HFFc6 (cell line): ENCODE measurements at regions not wholly inside any gene's neighbourhood (a gene's known extent, or its start where the extent isn't known, plus 50 kb on each side); places are given as distances from the start of the nearest gene placed in this dataset.

ENCODE experiments used
- DNase-seq: peaks from one replicate; pipeline ENCODE4 v3.0.0-alpha.2; 2018
- H3K27ac Mint-ChIP-seq: 2 replicates; pipeline ENCODE4 v1.8.0; 2020; ENCODE audit warnings: mild to moderate bottlenecking, mixed read lengths
- H3K27me3 Mint-ChIP-seq: 2 replicates; pipeline ENCODE4 v1.8.0; 2021; ENCODE audit warnings: mild to moderate bottlenecking, moderate library complexity, mixed read lengths; ENCODE audit not compliant: insufficient read depth
- H3K36me3 Mint-ChIP-seq: 2 replicates; pipeline ENCODE4 v1.8.0; 2021; ENCODE audit warnings: low read depth, mixed read lengths
- H3K4me1 Mint-ChIP-seq: 2 replicates; pipeline ENCODE4 v1.8.0; 2020; ENCODE audit warnings: low read depth, mixed read lengths
- H3K4me3 Mint-ChIP-seq: 2 replicates; pipeline ENCODE4 v1.8.0; 2020; ENCODE audit warnings: mild to moderate bottlenecking, moderate library complexity, mixed read lengths
- H3K9me3 Mint-ChIP-seq: 2 replicates; pipeline ENCODE4 v1.8.0; 2020; ENCODE audit warnings: mild to moderate bottlenecking, mixed read lengths
- TF ChIP-seq, protein P1 (sequence below): fragments of 200-600 bp; sonication (generic); IDR thresholded peaks from 2 replicates; pipeline ENCODE4 v1.5.0; 2021; ENCODE audit warnings: antibody characterized with exemption, mild to moderate bottlenecking

DNA sequence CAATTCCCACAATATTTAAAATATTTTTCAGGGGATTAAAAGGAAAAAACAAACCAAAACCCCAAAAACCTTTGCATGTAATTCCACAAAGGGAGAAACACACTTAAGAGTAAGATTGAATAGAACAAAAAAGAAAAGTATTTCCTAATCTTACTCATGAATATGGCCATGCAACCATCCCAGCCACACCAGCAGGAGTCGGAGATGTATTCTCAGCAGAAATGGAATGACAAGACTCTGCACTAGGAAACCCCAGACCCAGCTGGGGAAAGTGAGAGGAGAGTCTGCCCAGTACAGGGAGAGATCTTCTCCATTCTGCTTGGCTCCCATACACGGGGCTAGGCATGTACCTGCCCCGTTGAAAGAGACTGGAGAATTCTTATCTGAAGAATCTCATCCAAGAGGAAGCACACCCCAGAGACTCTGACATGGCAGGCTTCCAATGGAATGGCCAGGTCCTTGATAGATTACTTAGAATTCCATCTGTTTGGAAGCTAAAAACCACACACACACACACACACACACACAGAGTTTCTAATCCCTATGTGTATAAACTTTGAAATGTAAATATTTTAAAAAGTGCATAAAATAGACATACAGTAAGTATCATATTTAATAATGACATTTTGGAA lies 118.8 kb downstream of the GADD45G start:
- H3K27me3 Mint-ChIP-seq: no peaks in the 10 kb centered on the region
- no peak overlapping the region for H3K27ac Mint-ChIP-seq
- peaks cover 23% of the 10 kb centered on the region for H3K9me3 Mint-ChIP-seq
- no peak overlapping the region for H3K4me3 Mint-ChIP-seq
- no peaks in the 10 kb centered on the region for H3K4me1 Mint-ChIP-seq
- TF ChIP-seq, protein P1, sequence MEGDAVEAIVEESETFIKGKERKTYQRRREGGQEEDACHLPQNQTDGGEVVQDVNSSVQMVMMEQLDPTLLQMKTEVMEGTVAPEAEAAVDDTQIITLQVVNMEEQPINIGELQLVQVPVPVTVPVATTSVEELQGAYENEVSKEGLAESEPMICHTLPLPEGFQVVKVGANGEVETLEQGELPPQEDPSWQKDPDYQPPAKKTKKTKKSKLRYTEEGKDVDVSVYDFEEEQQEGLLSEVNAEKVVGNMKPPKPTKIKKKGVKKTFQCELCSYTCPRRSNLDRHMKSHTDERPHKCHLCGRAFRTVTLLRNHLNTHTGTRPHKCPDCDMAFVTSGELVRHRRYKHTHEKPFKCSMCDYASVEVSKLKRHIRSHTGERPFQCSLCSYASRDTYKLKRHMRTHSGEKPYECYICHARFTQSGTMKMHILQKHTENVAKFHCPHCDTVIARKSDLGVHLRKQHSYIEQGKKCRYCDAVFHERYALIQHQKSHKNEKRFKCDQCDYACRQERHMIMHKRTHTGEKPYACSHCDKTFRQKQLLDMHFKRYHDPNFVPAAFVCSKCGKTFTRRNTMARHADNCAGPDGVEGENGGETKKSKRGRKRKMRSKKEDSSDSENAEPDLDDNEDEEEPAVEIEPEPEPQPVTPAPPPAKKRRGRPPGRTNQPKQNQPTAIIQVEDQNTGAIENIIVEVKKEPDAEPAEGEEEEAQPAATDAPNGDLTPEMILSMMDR: no peak
- DNase-seq: no peak
- H3K36me3 Mint-ChIP-seq: no peaks in the 10 kb centered on the region; the same call in 1 of the 2 replicates

DNA sequence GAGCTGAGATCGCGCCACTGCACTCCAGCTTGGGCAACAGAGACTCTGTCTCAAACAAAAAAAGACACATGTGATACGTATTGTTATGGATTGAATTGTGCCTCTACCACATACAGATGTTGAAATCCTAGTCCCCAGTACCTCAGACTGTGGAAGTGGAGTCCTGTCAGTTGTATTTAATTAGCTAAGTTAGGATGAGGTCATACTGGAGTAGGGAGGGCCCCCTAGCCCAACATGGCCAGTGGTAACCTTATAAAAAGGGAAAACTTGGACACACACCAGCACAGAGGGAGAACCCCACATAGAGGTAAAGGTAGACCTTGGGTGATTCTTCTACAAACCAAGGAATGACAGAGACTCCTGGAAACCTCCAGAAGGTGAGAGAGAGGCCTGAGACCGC lies 119.8 kb downstream of the GADD45G start:
- Mint-ChIP-seq H3K27ac (no peak overlapping the region), H3K36me3 (no peaks in the 10 kb centered on the region; the same call in 1 of the 2 replicates), H3K4me3 (no peak overlapping the region), H3K27me3 (no peaks in the 10 kb centered on the region), H3K4me1 (no peaks in the 10 kb centered on the region), H3K9me3 (peaks cover 23% of the 10 kb centered on the region)
- DNase-seq: no peak
- TF ChIP-seq, protein P1: no peak

DNA sequence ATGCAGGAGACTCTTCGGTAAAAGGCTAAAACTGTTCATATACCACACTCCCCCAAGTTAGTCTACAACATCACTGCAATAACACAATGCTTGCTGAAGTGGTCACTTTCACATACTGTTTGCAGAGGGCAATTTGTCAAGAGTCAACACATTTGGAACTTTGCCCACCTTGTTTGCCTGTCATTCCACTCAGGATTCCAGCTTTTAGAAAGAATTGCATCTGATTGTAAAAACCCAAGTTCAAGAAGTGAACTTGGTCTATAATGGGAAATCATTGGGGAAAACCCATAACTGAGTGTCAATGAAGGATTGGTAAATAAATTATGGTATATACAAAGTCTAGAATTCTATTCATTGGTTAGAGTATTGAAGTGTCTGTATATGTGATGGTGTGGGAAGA lies 120.5 kb downstream of the GADD45G start:
- Mint-ChIP-seq H3K9me3 (peaks cover 18% of the 10 kb centered on the region), H3K36me3 (no peaks in the 10 kb centered on the region; the same call in 1 of the 2 replicates), H3K27ac (no peak overlapping the region), H3K27me3 (no peaks in the 10 kb centered on the region), H3K4me1 (no peaks in the 10 kb centered on the region), H3K4me3 (no peak overlapping the region)
- DNase-seq: no peak
- TF ChIP-seq, protein P1: no peak

DNA sequence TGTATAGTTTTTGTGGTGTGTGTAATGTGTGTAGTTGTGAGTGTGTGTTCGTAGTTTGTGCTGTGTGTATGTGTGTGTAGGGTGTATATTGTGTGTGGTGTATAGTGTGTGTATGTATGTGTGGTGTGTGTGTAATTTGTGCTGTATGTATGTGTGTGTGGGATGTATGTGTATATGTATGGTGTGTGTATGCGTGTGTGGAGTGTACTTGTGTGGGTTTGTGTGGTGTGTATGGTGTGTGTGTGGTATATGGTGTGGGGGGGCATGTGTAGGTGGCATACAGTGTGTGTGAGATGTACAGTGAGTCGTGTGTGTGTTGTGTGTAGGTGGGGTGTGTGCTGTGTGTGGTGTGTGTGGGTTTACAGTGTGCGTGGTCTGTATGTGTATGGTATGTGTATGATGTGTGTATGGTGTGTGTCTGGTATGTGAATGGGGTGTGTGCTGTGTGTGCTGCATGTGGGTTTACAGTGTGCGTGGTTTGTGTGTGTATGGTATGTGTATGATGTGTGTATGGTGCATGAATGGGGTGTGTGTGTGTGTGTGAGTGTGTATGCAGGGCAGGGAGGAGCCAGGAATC lies 125.2 kb downstream of the GADD45G start:
- Mint-ChIP-seq H3K4me3 (no peak overlapping the region), H3K27me3 (no peaks in the 10 kb centered on the region; the same call in 1 of the 2 replicates), H3K27ac (no peak overlapping the region), H3K9me3 (peaks cover 16% of the 10 kb centered on the region), H3K36me3 (no peaks in the 10 kb centered on the region), H3K4me1 (no peaks in the 10 kb centered on the region)
- TF ChIP-seq, protein P1: no peak
- DNase-seq: no peak

DNA sequence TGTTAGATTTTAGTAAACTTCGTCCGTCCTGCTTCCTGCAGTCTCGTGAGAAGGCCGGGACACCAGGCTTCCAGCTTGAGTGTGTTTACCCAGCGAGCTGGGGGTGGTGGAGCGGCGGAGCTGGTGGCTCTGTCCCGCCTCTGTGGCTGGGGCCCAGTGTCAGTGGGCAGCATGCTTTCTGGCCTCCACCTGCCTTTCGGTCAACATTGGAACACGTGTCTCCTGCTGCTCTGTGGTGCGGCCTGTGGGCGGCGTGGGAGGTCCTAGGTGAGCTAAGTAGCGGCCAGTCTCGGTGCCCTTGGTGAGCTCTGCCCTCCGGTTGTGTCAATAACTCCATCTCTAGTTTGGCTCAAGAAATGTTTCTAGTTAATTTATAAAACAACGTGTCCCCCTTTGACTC lies 125.9 kb downstream of the GADD45G start:
- no peak for DNase-seq
- no peaks in the 10 kb centered on the region for H3K4me1 Mint-ChIP-seq
- peaks cover 14% of the 10 kb centered on the region for H3K9me3 Mint-ChIP-seq
- no peak overlapping the region for H3K4me3 Mint-ChIP-seq
- no peaks in the 10 kb centered on the region for H3K36me3 Mint-ChIP-seq
- no peak overlapping the region for H3K27ac Mint-ChIP-seq
- no peaks in the 10 kb centered on the region; the same call in 1 of the 2 replicates for H3K27me3 Mint-ChIP-seq
- TF ChIP-seq, protein P1: no peak
